ENCODE measurements at regions not wholly inside any gene's neighbourhood (a gene's known extent, or its start where the extent isn't known, plus 50 kb on each side); places are given as distances from the start of the nearest gene placed in this dataset.

DNA sequence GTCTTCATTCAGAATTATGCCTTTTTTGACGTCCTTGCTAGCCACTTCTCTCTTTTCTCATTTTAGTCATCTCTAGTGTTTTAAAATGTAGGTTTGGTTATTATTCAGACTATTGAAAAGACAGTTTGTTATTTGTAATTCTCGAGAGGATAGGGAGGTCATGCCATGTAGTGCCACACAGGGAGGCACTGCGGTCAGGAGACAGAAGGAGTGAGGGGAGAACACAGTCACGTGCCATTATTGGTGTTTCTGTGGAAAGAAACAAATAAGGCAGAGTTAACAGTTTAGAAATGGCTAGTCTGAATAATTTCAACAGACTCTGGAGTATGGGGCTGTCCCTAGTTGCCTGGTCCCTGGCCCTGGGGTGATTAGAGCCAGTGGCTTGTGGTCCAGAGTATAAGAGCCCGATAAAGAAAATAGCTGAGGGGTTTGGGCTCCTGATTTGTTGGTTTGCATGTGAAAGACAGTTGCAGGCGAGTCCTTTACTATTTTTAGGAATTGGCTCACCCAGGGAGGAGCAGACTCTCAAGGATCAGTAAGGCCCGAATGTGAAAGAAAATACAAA lies 278.1 kb upstream of the SEL1L start:
- no peak for ATAC-seq
- intact Hi-C loops (cut with DNase I): no loop called here

DNA sequence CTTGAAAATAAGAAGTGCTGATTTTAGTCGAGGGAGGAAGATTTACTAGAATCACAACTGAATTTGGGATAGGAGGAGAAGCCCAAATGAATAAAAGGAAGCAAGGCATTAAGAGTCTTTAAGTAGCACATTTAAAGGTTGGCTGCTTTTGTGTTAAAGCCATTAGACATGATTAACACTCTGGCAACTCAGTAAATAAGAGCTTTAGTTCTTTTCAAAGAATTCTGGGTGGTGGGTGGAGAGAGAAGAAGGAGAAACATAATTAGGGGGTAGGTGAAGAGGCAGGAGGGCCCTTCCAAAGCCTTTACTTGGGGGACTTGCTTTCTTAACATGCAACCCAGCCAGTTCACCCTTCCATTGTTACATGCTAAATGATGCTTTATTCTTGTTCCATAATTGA lies 284.6 kb upstream of the SEL1L start:
- intact Hi-C loops (cut with DNase I): no loop called here
- DNase-seq: no peak
- ATAC-seq: no peak

More for the DNA sequence above, 278.1 kb upstream of the SEL1L start:
- DNase-seq: no peak

DNA sequence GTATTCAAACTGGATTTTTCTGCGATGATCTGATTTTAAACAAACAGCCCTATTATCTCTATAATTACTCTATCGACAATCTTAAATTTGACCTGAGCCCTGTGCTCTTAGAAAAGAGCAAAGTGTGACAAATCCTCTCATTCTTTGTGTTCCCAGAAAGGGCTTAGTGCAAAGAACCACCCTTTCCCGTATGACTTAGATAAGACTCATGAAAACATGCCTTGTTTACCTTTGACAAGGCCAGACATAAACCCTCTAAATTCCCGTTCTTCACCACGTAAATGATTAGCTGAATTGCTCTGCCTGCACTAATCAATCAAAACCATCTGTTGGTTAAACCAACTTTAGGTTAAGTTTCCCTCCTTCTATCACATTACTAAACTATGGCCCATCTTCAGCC lies 285.7 kb upstream of the SEL1L start:
- intact Hi-C loops (cut with DNase I): no loop called here
- ATAC-seq (no peak), DNase-seq (no peak)

DNA sequence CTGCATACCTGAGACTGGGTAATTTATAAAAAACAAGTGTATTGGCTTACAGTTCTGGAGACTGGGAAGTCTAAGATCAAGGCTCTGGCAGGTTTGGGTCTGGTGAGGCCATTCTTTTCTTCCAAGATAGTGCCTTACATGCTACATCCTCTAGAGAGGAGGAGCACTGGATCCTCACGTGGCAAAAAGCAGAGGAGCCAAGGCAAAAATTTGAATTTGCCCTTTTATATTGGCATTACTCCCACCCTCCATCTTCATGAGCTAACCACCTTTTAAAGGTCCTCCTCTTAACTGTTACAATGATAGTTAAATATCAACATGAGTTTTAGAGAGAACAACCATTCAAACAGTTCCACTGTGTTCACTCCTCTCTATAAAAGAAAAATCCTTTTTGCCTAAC lies 286.3 kb upstream of the SEL1L start:
- ATAC-seq: no peak
- DNase-seq: no peak
- intact Hi-C loops (cut with DNase I): no loop called here

DNA sequence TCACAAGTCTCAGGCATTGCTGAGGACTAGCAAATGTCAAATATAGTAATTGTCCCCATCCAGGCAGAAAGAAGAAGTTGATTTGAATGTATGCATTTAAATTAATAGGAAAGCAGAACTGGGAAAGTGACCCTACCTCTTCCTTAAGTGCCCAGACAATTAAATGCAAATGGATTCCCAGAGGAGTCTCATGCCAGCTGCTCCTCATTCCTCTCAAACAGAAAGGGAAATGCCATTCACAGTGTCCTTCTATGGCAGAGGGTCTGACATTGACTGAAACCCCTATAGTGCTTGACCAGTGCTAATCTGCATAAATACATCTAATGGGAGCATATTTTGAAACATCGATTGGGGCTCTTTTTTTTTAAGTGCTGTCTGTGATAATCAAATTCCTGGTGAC lies 292.4 kb upstream of the SEL1L start:
- DNase-seq (no peak), ATAC-seq (no peak)
- intact Hi-C loops (cut with DNase I): no loop called here

DNA sequence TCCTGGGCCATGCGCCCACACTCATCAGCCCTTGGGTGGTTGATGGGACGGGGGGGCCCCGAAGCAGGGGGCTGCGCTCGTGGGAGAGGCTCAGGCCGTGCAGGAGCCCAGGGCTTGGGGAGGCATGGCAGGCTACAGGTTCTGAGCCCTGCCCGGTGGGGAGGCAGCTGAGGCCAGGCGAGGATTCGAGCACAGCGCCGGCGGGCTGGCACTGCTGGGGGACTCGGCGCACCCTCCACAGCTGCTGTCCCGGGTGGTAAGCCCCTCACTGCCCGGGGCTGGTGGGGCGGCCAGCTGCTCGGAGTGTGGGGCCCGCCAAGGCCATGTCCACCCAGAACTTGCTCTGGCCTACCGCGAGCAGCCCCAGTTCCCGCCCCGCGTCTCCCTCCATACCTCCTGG lies 295.8 kb upstream of the SEL1L start:
- intact Hi-C loops (cut with DNase I): no loop called here
- DNase-seq (peak; percentile 16), ATAC-seq (no peak)

DNA sequence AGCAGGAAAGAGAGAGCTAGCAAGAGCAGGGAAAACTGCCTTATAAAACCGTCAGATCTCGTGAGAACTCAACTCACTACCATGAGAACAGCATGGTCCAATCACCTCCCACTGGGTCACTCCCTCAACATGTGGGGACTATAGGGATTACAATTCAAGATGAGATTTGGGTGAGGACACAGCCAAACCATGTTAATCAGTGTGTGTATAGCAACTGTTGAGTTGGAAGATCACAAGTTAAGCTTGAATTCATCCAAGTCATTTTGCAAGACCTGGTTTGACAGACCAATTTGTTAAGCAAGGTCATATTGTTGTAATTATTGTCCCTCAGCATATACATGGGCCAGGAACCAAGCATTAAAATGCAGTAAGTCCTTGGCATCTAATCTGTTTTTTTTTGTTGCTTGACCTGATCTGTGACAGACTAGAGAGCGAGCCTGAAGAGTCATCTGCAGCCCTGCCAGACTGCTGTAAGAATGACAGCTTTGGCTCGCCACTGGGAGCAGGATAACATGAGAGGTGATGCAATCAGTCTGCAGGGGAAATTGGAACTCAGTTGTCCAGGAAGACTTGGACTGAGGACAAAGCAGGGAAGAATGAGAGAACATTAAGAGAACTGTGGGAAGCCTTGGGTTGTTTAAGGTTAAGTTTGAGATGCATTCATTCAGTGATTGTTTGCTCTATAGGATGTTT lies 297.6 kb upstream of the SEL1L start:
- peak; percentile 49 for DNase-seq
- ATAC-seq: peak; percentile 81 to 98
- intact Hi-C loops (cut with DNase I): no loop called here

DNA sequence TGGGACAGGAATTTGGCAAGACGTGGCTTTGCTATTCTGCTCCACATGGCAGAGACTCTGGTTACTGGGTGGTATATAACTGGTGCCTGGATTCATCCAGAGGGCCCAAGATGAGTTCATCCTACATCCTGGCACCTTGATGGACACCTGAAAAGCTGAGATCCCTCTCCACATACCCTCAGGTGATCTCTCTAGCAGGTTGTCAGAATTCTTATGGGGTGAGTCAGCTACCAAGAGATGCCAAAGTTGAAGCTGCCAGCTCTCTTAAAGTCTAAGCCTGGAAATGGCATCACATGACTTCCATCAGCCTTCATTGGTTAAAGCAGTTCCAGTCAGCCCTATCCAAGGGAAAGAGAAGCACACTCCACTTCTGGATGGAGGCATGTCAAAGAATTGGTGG lies 300.7 kb upstream of the SEL1L start:
- ATAC-seq: no peak
- no peak for DNase-seq
- intact Hi-C loops (cut with DNase I): no loop called here

DNA sequence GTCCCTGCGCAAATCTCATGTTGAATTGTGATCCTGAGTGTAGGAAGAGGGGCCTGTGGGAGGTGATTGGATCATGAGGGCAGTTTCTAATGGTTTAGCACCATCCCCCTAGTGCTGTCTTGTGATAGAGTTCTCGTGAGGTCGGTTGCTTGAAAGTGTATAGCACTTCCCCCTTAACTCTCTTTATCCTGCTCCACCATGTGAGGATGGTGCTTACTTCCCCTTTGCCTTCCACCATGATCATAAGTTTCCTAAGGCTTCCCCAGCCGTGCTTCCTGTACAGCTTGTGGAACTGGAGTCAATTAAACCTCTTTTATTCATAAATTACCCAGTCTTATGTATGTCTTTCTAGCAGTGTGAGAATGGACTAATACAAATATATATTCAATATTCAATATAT lies 303.7 kb upstream of the SEL1L start:
- no peak for DNase-seq
- intact Hi-C loops (cut with DNase I): no loop called here
- ATAC-seq: no peak

DNA sequence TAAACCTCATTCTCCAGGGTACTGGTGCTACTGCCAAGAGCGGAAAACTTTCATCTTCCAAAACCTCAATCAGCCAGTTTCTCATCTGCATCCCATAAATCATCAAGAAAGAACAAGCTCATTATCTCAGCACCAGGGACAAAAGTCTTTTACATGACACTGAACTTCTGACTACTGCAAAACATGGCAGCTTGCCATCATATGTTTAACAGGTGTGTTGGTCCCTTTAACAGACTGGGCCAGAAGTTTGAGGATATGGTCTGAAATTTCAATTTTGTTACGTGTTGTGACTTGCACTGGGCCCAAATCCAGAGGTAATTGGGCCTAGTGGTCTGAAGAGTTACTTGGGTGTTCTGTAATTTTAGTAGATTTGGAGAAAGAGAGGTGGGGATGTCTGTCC lies 305.4 kb upstream of the SEL1L start:
- ATAC-seq: no peak
- DNase-seq: no peak
- intact Hi-C loops (cut with DNase I): no loop called here

DNA sequence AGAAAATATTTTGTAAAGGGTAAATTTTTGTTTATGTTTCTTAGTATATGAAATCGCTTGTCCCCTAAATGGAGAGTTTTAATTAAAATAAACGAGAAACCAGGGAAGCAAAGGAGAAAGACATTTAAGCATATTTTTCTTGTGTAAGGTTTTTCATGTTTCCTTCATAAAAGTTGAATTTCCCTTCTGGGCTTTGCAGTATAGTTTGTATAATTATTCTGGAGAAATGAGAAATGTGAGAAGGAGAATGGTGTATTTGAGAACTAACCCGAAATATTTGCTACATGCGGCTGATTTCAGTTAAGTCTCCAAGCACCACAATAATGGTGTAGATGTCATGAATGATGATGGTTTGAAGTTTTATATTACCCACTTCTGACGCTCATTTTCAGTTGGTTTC lies 307.7 kb upstream of the SEL1L start:
- intact Hi-C loops (cut with DNase I): no loop called here
- DNase-seq: no peak
- ATAC-seq: no peak

DNA sequence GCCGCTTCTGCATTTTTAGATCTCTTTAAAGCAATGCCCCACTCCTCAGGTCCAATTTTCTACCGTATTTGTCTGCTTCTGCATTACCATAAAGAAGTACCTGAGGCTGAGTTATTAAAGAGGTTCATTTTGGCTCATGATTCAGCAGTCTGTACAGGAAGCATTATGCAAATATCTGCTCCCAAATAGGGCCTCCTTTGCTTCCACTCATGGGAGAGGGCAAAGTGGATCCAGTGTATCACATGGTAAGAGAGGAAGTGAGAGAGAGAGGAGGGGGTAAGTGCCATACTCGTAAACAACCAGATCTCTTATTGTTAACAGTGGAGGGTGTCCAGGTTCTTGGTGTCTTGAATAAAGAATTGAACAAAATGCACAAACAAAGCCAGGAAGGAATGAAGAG lies 316.1 kb upstream of the SEL1L start:
- intact Hi-C loops (cut with DNase I): no loop called here
- no peak for ATAC-seq
- DNase-seq: no peak

DNA sequence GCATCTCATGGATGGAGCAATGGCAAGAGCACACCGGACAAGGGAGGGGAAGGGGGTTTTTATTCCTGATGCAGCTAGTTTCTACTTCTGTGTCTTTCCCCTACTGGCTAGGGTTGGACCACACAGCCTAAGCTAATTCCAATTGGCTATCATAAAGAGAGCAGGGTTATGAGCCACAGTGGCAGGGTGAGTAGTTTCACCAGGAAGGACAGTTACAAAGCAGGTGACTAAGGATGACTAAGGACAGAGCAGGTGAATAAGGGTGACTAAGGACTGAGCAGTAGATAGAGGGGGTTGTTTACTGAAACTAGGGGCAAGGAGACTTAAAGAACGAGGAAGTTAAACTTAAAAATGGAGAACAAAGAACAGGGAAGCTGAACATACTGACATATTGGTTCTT lies 321.4 kb upstream of the SEL1L start:
- DNase-seq: no peak
- no peak for ATAC-seq
- intact Hi-C loops (cut with DNase I): no loop called here

DNA sequence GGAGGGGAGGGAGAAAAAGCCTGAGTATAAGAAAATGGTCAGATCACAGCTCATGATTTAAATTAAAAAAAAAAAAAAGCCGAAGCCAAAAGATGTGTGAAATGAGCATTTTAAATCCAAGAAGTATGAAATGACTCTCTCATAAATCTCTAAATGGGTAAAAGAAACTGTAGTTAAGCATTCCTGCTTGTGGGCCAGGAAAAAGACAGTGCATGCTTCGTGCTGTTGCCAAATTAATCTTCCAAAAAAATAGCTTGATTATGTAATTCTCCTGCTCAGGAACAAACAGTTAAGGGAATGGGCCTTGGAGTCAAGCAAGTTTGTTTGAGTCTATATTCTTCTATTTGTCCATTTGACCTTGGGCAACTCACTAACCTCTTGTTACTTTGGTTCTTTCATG lies 325.4 kb upstream of the SEL1L start:
- no peak for DNase-seq
- intact Hi-C loops (cut with DNase I): no loop called here
- ATAC-seq: peak in 1 of 2 donors; percentile 8

DNA sequence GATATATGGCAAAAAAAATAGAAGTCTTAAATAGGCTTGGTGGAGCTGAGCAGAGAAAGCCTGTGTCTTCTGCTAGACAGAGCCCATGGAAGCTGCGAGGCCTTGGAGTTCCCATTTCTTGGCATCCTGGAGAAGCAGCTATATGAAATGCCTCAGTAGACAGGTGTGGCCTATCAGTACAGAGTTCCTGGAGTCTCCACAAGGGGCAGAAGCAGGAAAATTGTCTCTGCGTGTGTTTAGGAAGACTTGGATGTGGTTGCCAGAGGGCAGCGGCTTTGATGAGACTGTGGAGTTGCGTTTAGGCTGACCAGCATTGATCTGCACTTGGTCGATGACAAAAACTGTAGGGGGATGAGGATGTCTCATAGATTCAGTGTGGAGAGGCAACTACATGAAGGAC lies 334.5 kb upstream of the SEL1L start:
- DNase-seq (no peak), ATAC-seq (no peak)
- intact Hi-C loops (cut with DNase I): no loop called here

DNA sequence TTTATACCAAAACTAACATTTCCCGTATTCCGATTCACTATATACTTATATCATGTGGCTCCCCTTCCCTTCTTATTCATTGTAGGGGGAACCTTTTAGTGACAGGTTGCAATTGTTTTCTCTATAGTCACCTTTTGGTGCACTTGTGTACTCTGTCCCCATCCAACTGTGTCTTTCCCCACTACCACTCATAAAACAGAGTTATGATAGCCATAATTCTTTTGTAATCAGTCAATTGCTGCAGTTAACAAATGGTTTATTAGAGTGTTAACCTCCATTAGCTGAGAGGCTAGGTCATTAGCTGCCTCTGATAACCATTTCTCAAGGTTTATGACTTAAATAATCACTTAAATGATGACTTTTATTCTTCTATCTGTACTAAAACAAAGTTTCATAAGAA lies 338.1 kb upstream of the SEL1L start:
- intact Hi-C loops (cut with DNase I): no loop called here
- DNase-seq (no peak), ATAC-seq (no peak)

DNA sequence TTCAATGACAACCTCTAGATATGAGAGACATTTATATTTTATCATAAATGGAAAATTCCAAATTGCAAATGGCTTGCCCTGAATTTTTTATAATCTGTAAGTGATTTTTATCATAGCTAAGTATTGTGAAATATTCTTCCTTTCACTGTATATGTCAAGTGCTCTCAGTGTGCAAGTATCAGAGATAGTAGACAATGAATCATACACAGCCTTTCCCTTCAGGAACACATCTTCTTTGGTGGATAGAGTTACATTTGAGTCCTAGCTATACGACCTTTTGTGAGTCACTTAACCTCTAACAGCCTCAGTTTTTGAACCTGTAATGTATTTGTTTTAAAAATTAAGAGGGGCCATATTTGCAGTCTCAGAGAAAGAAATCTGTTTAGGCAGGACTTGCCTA lies 350.7 kb upstream of the SEL1L start:
- ATAC-seq (peak in 1 of 2 donors; percentile 56), DNase-seq (no peak)
- intact Hi-C loops (cut with DNase I): no loop called here

DNA sequence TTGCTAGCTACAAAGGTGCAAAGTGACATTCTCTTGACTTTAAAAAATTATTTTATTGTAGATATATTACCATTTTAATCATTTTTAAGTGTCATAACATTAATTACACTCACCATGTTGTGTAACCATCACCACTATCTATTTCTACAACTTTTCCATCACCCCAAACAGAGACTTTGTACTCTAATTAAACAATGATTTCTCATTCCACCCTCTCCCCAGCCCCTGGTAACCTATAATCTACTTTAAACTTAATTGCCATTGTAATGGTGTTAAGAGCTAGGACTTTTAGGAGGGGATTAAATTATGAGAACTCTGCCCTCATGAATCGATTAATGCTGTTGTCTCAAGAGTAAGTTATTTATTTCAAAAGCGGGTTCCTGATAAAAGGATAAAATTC lies 352.9 kb upstream of the SEL1L start:
- ATAC-seq: no peak
- DNase-seq: no peak
- intact Hi-C loops (cut with DNase I): no loop called here

DNA sequence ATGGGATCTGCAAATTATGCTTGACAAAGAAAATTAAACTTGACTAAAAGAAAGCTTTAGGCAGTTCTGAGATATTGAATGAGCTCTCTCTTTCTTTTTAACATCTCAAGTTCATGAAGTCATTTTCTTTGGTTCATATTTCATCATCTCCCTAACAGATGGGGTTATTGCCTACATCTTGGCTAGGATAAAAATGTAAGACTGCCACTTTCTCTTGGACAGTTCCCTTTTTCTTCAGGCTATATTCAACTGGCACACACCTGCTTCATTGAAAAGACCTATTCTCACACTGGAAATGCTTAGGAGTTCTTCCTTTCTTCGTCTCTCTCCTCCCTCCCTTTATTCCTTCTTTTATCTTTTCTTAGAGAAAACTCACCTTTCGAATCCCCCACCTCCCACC lies 355.9 kb upstream of the SEL1L start:
- DNase-seq: no peak
- no peak for ATAC-seq
- intact Hi-C loops (cut with DNase I): no loop called here

DNA sequence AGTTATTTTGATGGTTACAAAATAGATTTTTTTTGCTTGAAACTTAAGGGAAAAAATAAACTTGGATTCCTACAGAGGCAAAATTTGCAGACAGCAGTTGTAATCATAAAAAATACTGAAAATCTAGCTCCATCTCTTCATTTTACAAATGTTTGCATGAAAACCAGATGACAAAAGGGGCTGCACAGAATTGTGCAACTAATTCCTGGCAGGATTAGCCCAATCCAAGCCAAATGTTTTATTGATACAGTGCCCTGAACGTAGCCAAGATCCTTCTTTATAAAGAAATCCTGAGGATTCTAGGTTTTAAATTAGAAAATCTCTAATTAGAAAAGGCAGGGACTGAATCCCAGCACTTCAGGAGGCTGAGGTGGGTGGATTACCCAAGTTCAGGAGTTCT lies 356.4 kb upstream of the SEL1L start:
- peak in 1 of 2 donors; percentile 59 for ATAC-seq
- intact Hi-C loops (cut with DNase I): no loop called here

DNA sequence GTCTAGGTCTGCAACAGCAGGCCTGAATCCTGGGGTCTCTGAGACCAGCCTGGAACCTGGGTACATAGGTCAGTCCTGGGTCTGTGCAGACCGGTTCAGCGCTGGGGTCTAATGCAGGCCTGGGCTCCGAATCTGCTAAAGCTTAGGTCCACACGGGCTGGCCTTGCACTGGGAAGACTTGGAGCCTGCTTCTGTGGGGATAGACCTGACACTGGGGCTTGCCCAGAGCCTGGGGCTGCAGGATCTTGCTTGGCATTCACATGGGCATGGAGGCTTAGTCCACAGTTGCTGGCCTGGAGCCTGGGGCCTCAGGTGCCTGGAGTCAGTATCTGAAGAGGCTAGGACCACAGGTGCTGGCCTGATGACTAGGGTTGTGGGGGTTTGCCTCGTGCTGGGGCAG lies 369.8 kb upstream of the SEL1L start:
- intact Hi-C loops (cut with DNase I): no loop called here
- ATAC-seq (no peak), DNase-seq (no peak)

More for the DNA sequence above, 356.4 kb upstream of the SEL1L start:
- DNase-seq: no peak

DNA sequence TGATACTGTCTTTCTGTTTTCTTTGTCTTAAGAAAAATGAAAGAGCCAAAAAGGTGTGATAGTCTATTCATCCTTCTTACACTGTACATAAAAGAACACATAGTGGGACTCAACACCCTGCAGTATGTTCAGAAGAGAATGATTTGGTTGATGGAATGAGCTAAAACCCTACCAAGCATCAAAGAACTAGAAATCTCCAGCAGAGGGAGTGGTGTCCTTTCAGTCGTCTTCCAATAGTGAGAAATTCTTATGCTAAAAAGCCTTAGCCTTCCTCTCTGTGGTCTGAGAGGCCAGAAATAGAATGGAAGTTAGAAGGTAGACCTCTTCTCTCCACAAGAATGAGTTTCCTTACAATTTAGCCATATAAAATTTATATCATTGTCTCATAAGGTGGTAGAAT lies 393.4 kb upstream of the SEL1L start:
- ATAC-seq: no peak
- DNase-seq: no peak
- intact Hi-C loops (cut with DNase I): no loop called here

All from left cardiac atrium (tissue), 4 donors.